ENCODE measurements at regions not wholly inside any gene's neighbourhood (a gene's known extent, or its start where the extent isn't known, plus 50 kb on each side); places are given as distances from the start of the nearest gene placed in this dataset.

GRCh38 chr2:207216457-207216856 lies 50.7 kb upstream of the KLF7 start:
- Histone ChIP-seq H3K4me2 (ENCODE audit: low read length) (no peak overlapping the region), H2AFZ (no peak overlapping the region), H3K4me1 (no peaks in the 10 kb centered on the region), H3K9me3 (ENCODE audit: control insufficient read depth, low read length) (no peaks in the 10 kb centered on the region), H3K27me3 (ENCODE audit: control insufficient read depth, insufficient read depth, low read length) (no peaks in the 10 kb centered on the region), H3K36me3 (ENCODE audit: control insufficient read depth, insufficient read depth, low read length) (no peaks in the 10 kb centered on the region), H3K27ac (no peak overlapping the region), H3K9ac (no peak overlapping the region), H3K4me3 (ENCODE audit: low read depth, low read length) (no peak overlapping the region), H3K79me2 (no peaks in the 10 kb centered on the region)
- TF ChIP-seq CTCF (IDR thresholded peaks at IDR 0.05): no peak

GRCh38 chr2:207217442-207217841 lies 51.7 kb upstream of the KLF7 start:
- H3K9ac ChIP-seq: no peak overlapping the region
- H3K36me3 ChIP-seq (ENCODE audit: control insufficient read depth, insufficient read depth, low read length): no peaks in the 10 kb centered on the region
- H3K4me1 ChIP-seq: no peaks in the 10 kb centered on the region
- H3K27ac ChIP-seq: no peak overlapping the region
- H3K27me3 ChIP-seq (ENCODE audit: control insufficient read depth, insufficient read depth, low read length): no peaks in the 10 kb centered on the region
- H3K9me3 ChIP-seq (ENCODE audit: control insufficient read depth, low read length): no peaks in the 10 kb centered on the region
- TF ChIP-seq CTCF (IDR thresholded peaks at IDR 0.05): no peak
- H3K4me3 ChIP-seq (ENCODE audit: low read depth, low read length): no peak overlapping the region
- H2AFZ ChIP-seq: no peak overlapping the region
- no peak overlapping the region for H3K4me2 ChIP-seq (ENCODE audit: low read length)
- H3K79me2 ChIP-seq: no peaks in the 10 kb centered on the region

GRCh38 chr2:207219081-207219630 lies 53.4 kb upstream of the KLF7 start:
- no peaks in the 10 kb centered on the region for H3K36me3 ChIP-seq (ENCODE audit: control insufficient read depth, insufficient read depth, low read length)

GRCh38 chr2:207219676-207220501 lies 54.1 kb upstream of the KLF7 start:
- TF ChIP-seq CTCF (IDR thresholded peaks at IDR 0.05): no peak
- Histone ChIP-seq H3K4me1 (no peaks in the 10 kb centered on the region), H3K4me3 (ENCODE audit: low read depth, low read length) (no peak overlapping the region), H3K9ac (no peak overlapping the region), H3K36me3 (ENCODE audit: control insufficient read depth, insufficient read depth, low read length) (no peaks in the 10 kb centered on the region), H2AFZ (no peak overlapping the region), H3K9me3 (ENCODE audit: control insufficient read depth, low read length) (no peaks in the 10 kb centered on the region), H3K27me3 (ENCODE audit: control insufficient read depth, insufficient read depth, low read length) (no peaks in the 10 kb centered on the region), H3K27ac (no peak overlapping the region), H3K79me2 (no peaks in the 10 kb centered on the region), H3K4me2 (ENCODE audit: low read length) (no peak overlapping the region)

More at GRCh38 chr2:207219081-207219630, 53.4 kb upstream of the KLF7 start:
- H3K9me3 ChIP-seq (ENCODE audit: control insufficient read depth, low read length): no peaks in the 10 kb centered on the region
- no peaks in the 10 kb centered on the region for H3K79me2 ChIP-seq
- H3K4me2 ChIP-seq (ENCODE audit: low read length): no peak overlapping the region
- no peaks in the 10 kb centered on the region for H3K27me3 ChIP-seq (ENCODE audit: control insufficient read depth, insufficient read depth, low read length)
- TF ChIP-seq CTCF (IDR thresholded peaks at IDR 0.05): no peak
- no peak overlapping the region for H3K27ac ChIP-seq
- no peak overlapping the region for H3K4me3 ChIP-seq (ENCODE audit: low read depth, low read length)
- H2AFZ ChIP-seq: no peak overlapping the region
- no peak overlapping the region for H3K9ac ChIP-seq
- no peaks in the 10 kb centered on the region for H3K4me1 ChIP-seq

Measured in parathyroid adenoma (tissue), 2 donors.